Stimulated activated memory B cell treated with anti-CD40 and anti-IgM and Interleukin-4, amounts not matched to agents 10 μg/mL and 1 μg/mL and 100 μg/mL, for 72 hours (primary cell): ENCODE measurements at regions not wholly inside any gene's neighbourhood (a gene's known extent, or its start where the extent isn't known, plus 50 kb on each side); places are given as distances from the start of the nearest gene placed in this dataset.

ENCODE experiments used
- ATAC-seq: fragments of 150-1000 bp; cut with Tn5 transposase; 2 replicates; pipeline ENCODE4 v1.10.0; 2021
- H3K27ac Mint-ChIP-seq: one replicate; pipeline ENCODE4 v1.8.0; 2022; ENCODE audit warnings: mild to moderate bottlenecking, mixed read lengths
- H3K27me3 Mint-ChIP-seq: one replicate; pipeline ENCODE4 v1.8.0; 2022; ENCODE audit warnings: mixed read lengths
- H3K36me3 Mint-ChIP-seq: one replicate; pipeline ENCODE4 v1.8.0; 2022; ENCODE audit warnings: mixed read lengths
- H3K4me1 Mint-ChIP-seq: one replicate; pipeline ENCODE4 v1.8.0; 2022; ENCODE audit warnings: mixed read lengths
- H3K4me3 Mint-ChIP-seq: one replicate; pipeline ENCODE4 v1.8.0; 2022; ENCODE audit warnings: mild to moderate bottlenecking, moderate library complexity, mixed read lengths
- H3K9me3 Mint-ChIP-seq: one replicate; pipeline ENCODE4 v1.8.0; 2022; ENCODE audit warnings: mixed read lengths

DNA sequence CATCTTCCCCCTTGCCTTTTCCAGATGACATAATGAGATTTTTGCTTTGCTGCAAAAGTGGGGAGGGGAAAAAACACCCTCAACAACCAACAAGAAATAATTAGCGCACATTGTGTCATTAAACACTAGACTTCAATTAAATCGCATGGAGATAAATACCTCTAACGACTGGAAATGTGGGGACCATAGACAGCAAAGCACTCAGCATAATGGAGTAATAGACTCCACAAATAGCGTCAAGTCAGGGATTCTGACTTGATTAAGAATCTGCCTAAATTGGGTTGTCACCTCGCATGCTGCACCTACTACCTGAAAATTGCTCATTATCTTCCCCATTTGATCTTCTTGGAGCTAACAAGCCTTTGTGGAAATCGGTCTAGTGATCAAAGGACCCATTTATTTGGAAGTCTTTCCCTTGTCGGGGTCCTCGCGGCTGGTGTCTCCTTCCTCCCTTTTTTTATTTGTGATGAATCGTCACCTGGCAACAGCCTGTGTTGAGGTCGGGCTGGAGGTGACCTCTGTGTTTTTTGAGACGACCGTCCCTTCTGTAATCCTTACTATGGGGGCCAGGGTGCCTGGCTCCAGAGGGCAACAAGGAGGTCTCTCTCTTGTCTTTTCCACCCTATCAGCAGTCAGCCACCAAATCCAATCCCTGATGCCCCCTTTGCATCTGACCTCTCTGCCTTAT, 75.3 kb upstream of the IGSF21 start:
- Mint-ChIP-seq H3K4me3 (no peak overlapping the region), H3K36me3 (no peaks in the 10 kb centered on the region), H3K9me3 (no peaks in the 10 kb centered on the region), H3K27me3 (peaks cover 66% of the 10 kb centered on the region), H3K27ac (no peak overlapping the region), H3K4me1 (peaks cover 11% of the 10 kb centered on the region)
- no peak for ATAC-seq

DNA sequence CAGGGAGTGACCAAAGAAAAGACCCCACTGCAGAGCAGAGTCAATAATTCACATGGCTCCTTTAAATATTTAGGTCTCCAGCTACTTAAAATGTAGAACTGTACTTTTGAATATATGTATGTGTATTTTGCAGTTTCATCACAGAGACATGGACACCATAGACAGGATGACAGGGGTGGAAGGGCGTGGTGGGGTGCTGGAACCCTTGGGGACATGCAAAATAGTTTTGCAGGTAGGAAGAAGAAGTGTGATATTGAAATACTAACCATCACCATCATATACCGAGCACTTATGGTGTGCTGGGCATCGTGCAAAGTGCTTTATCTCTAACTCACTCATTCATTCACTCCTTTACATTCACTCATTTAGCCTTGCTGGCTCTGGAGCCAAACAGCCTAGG, 72.5 kb upstream of the IGSF21 start:
- no peak for ATAC-seq
- no peaks in the 10 kb centered on the region for H3K36me3 Mint-ChIP-seq
- no peak overlapping the region for H3K4me3 Mint-ChIP-seq
- H3K27ac Mint-ChIP-seq = no peak overlapping the region
- H3K4me1 Mint-ChIP-seq = peaks cover 25% of the 10 kb centered on the region
- H3K27me3 Mint-ChIP-seq = peaks cover 58% of the 10 kb centered on the region
- peaks cover 4% of the 10 kb centered on the region for H3K9me3 Mint-ChIP-seq

DNA sequence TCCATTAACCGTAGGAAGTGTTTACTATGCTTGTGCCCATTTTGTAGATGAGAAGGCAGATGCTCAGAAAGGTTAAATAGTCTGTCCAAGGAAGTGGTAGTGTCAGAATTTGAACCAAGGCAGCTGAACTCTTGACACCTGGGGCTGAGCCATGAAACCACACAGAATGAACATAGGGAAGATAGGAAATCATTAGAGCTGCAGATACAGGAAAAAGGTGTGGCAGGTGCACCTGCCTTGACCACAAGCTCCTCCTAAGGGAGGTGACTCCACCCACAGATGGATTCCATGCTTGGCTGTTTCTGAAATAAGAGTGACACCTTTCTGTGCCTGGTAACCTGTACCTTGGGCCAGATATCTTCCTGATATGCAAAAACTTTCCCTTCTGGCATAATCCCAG, 69.9 kb upstream of the IGSF21 start:
- Mint-ChIP-seq H3K4me1 (peaks cover 41% of the 10 kb centered on the region), H3K27me3 (peaks cover 36% of the 10 kb centered on the region), H3K36me3 (no peaks in the 10 kb centered on the region), H3K9me3 (peaks cover 4% of the 10 kb centered on the region), H3K4me3 (no peak overlapping the region), H3K27ac (no peak overlapping the region)
- no peak for ATAC-seq

DNA sequence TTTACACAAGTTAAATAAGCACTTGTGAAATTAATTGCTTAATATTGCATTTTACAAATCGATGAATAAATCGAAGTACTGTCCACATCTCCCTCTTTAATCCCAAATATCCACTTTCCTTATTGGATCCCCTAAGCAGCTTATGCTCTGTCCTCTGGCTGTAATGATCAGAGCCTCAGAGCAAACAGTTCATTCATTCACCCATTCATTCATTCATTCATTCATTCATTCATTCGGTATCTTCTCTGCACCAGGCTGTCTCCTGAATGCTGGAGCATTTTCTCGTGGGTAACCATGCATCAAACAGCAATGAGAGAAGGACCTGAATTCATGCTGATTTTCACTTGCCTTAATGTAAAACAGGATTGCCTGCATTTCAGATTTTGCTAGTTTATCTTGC, 69.5 kb upstream of the IGSF21 start:
- Mint-ChIP-seq H3K36me3 (no peaks in the 10 kb centered on the region), H3K27ac (no peak overlapping the region), H3K27me3 (peaks cover 35% of the 10 kb centered on the region), H3K9me3 (peaks cover 4% of the 10 kb centered on the region), H3K4me1 (peaks cover 41% of the 10 kb centered on the region), H3K4me3 (no peak overlapping the region)
- no peak for ATAC-seq

DNA sequence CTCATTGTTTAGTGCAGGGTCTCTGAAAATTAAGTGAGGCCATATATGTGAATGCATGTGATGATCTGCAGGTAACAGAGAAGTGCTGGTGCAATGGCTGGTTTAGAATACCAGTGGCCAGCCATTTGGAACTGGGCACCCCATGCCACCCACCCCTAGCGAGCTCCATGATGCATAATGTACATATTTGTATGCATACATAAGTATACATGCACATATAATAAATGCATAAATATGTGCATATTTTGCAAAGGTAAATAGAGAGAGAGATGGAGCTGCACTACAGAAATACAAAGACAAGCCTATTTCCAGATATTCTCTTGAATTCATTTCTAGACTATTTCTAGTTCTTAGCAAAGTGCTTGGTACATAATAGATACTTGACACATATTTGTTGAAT, 68.5 kb upstream of the IGSF21 start:
- no peaks in the 10 kb centered on the region for H3K36me3 Mint-ChIP-seq
- peaks cover 4% of the 10 kb centered on the region for H3K9me3 Mint-ChIP-seq
- H3K4me3 Mint-ChIP-seq = no peak overlapping the region
- peaks cover 41% of the 10 kb centered on the region for H3K4me1 Mint-ChIP-seq
- H3K27ac Mint-ChIP-seq = no peak overlapping the region
- ATAC-seq = no peak
- peaks cover 38% of the 10 kb centered on the region for H3K27me3 Mint-ChIP-seq

GRCh38 chr1:18041102-18041501, 66.5 kb upstream of the IGSF21 start:
- no peaks in the 10 kb centered on the region for H3K36me3 Mint-ChIP-seq
- peaks cover 4% of the 10 kb centered on the region for H3K9me3 Mint-ChIP-seq
- peaks cover 30% of the 10 kb centered on the region for H3K4me1 Mint-ChIP-seq
- H3K4me3 Mint-ChIP-seq = no peak overlapping the region
- H3K27ac Mint-ChIP-seq = no peak overlapping the region
- ATAC-seq = peak; percentile 90
- H3K27me3 Mint-ChIP-seq = peaks cover 36% of the 10 kb centered on the region

- Mint-ChIP-seq H3K27me3 (peaks cover 36% of the 10 kb centered on the region), H3K27ac (no peak overlapping the region), H3K4me1 (peaks cover 30% of the 10 kb centered on the region), H3K36me3 (no peaks in the 10 kb centered on the region), H3K9me3 (peaks cover 6% of the 10 kb centered on the region), H3K4me3 (no peak overlapping the region)
- no peak for ATAC-seq
These were observed 65.8 kb upstream of the IGSF21 start for GRCh38 chr1:18041685-18042355.

DNA sequence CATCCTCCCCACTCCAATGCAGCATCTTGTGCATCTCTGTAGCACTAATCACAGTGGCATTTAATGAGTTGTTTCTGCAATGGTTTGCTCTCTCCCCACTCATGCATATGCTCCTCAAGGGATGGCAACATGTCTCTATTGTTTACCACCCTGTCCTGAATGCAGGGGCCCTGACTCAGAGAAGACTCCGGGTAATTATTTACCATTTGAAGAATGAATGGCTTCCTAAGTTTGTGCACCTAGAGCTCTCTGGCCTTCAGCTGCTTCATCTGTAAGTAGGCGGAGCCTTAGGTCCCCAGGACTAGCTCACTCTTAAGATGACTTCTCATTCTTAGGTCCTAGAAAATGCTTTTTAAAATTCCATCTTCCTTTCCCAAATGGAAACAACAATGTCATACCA, 63.7 kb upstream of the IGSF21 start:
- Mint-ChIP-seq H3K4me3 (no peak overlapping the region), H3K9me3 (peaks cover 6% of the 10 kb centered on the region), H3K27ac (no peak overlapping the region), H3K36me3 (no peaks in the 10 kb centered on the region), H3K4me1 (peaks cover 16% of the 10 kb centered on the region), H3K27me3 (peaks cover 29% of the 10 kb centered on the region)
- no peak for ATAC-seq

- peaks cover 19% of the 10 kb centered on the region for H3K27me3 Mint-ChIP-seq
- peaks cover 9% of the 10 kb centered on the region for H3K9me3 Mint-ChIP-seq
- no peak overlapping the region for H3K27ac Mint-ChIP-seq
- H3K4me1 Mint-ChIP-seq = peaks cover 16% of the 10 kb centered on the region
- no peak for ATAC-seq
- H3K4me3 Mint-ChIP-seq = no peak overlapping the region
- no peaks in the 10 kb centered on the region for H3K36me3 Mint-ChIP-seq
These were observed 62.4 kb upstream of the IGSF21 start for GRCh38 chr1:18045203-18045602.

GRCh38 chr1:18045621-18046020, 62.0 kb upstream of the IGSF21 start:
- H3K36me3 Mint-ChIP-seq = no peaks in the 10 kb centered on the region
- ATAC-seq = no peak
- peaks cover 9% of the 10 kb centered on the region for H3K9me3 Mint-ChIP-seq
- peaks cover 19% of the 10 kb centered on the region for H3K27me3 Mint-ChIP-seq
- H3K4me3 Mint-ChIP-seq = no peak overlapping the region
- H3K27ac Mint-ChIP-seq = no peak overlapping the region
- H3K4me1 Mint-ChIP-seq = peaks cover 15% of the 10 kb centered on the region

- no peak for ATAC-seq
- Mint-ChIP-seq H3K9me3 (peaks cover 9% of the 10 kb centered on the region), H3K27me3 (peaks cover 19% of the 10 kb centered on the region), H3K4me3 (no peak overlapping the region), H3K4me1 (peaks cover under 1% of the 10 kb centered on the region), H3K36me3 (no peaks in the 10 kb centered on the region), H3K27ac (no peak overlapping the region)
These were observed 60.5 kb upstream of the IGSF21 start for GRCh38 chr1:18047122-18047521.

- Mint-ChIP-seq H3K27me3 (peaks cover 9% of the 10 kb centered on the region), H3K4me1 (no peaks in the 10 kb centered on the region), H3K9me3 (peaks cover 10% of the 10 kb centered on the region), H3K4me3 (no peak overlapping the region), H3K36me3 (no peaks in the 10 kb centered on the region), H3K27ac (no peak overlapping the region)
- no peak for ATAC-seq
These were observed 58.4 kb upstream of the IGSF21 start for GRCh38 chr1:18049228-18049627.

GRCh38 chr1:18052671-18053070, 54.9 kb upstream of the IGSF21 start:
- Mint-ChIP-seq H3K27ac (no peak overlapping the region), H3K27me3 (peaks cover 25% of the 10 kb centered on the region), H3K36me3 (no peaks in the 10 kb centered on the region), H3K4me1 (no peaks in the 10 kb centered on the region), H3K4me3 (no peak overlapping the region), H3K9me3 (peaks cover 12% of the 10 kb centered on the region)
- ATAC-seq = no peak

GRCh38 chr1:18055156-18055555, 52.4 kb upstream of the IGSF21 start:
- ATAC-seq = no peak
- peaks cover 39% of the 10 kb centered on the region for H3K27me3 Mint-ChIP-seq

GRCh38 chr1:18056545-18056944, 51.1 kb upstream of the IGSF21 start:
- peaks cover 40% of the 10 kb centered on the region for H3K27me3 Mint-ChIP-seq
- H3K4me1 Mint-ChIP-seq = no peaks in the 10 kb centered on the region
- H3K4me3 Mint-ChIP-seq = no peak overlapping the region
- no peak overlapping the region for H3K27ac Mint-ChIP-seq
- no peak for ATAC-seq
- H3K36me3 Mint-ChIP-seq = no peaks in the 10 kb centered on the region
- peaks cover 5% of the 10 kb centered on the region for H3K9me3 Mint-ChIP-seq

More at GRCh38 chr1:18055156-18055555, 52.4 kb upstream of the IGSF21 start:
- no peak overlapping the region for H3K4me3 Mint-ChIP-seq
- H3K27ac Mint-ChIP-seq = no peak overlapping the region
- H3K4me1 Mint-ChIP-seq = no peaks in the 10 kb centered on the region
- peaks cover 5% of the 10 kb centered on the region for H3K9me3 Mint-ChIP-seq
- H3K36me3 Mint-ChIP-seq = no peaks in the 10 kb centered on the region

GRCh38 chr1:18057623-18058022, 50.0 kb upstream of the IGSF21 start:
- no peak overlapping the region for H3K4me3 Mint-ChIP-seq
- peaks cover 47% of the 10 kb centered on the region for H3K27me3 Mint-ChIP-seq
- no peaks in the 10 kb centered on the region for H3K36me3 Mint-ChIP-seq
- H3K27ac Mint-ChIP-seq = no peak overlapping the region
- no peaks in the 10 kb centered on the region for H3K4me1 Mint-ChIP-seq
- peaks cover 11% of the 10 kb centered on the region for H3K9me3 Mint-ChIP-seq
- no peak for ATAC-seq
